GM21529 (cell line): ENCODE measurements at regions not wholly inside any gene's neighbourhood (a gene's known extent, or its start where the extent isn't known, plus 50 kb on each side); places are given as distances from the start of the nearest gene placed in this dataset.
"Not testable (repeated sequence)": the region's sequence is repeated elsewhere in the genome, so short reads cannot be mapped to it uniquely, and the experiment has no call there.

Experiments
- ATAC-seq: cut with Tn5 transposase; IDR thresholded peaks from one replicate; pipeline ENCODE4 v1.9.1; 2021; ENCODE audit not compliant: unreplicated experiment

GRCh38 chr2:211205836-211206235, 649.4 kb downstream of the CPS1 start:
- ATAC-seq = no peak

- ATAC-seq = no peak
These were observed 659.8 kb downstream of the CPS1 start for GRCh38 chr2:211216221-211216620.

GRCh38 chr2:211219548-211219947, 663.1 kb downstream of the CPS1 start:
- ATAC-seq = not testable (repeated sequence)

- no peak for ATAC-seq
These were observed 669.4 kb downstream of the CPS1 start for GRCh38 chr2:211225784-211226183.

GRCh38 chr2:211228559-211228958, 672.2 kb downstream of the CPS1 start:
- no peak for ATAC-seq

- no peak for ATAC-seq
These were observed 681.3 kb downstream of the CPS1 start for GRCh38 chr2:211237586-211238275.

GRCh38 chr2:211241891-211242290, 685.5 kb downstream of the CPS1 start:
- ATAC-seq = no peak

GRCh38 chr2:211247751-211248150, 691.4 kb downstream of the CPS1 start:
- ATAC-seq = no peak

GRCh38 chr2:211248841-211249240, 692.4 kb downstream of the CPS1 start:
- ATAC-seq = no peak

- ATAC-seq = no peak
These were observed 694.6 kb downstream of the CPS1 start for GRCh38 chr2:211251016-211251415.

- ATAC-seq = no peak
These were observed 702.4 kb downstream of the CPS1 start for GRCh38 chr2:211258646-211259335.

GRCh38 chr2:211259831-211260476, 703.6 kb downstream of the CPS1 start:
- ATAC-seq = no peak

- ATAC-seq = no peak
These were observed 713.9 kb downstream of the CPS1 start for GRCh38 chr2:211270257-211270656.

GRCh38 chr2:211281430-211282073, 725.2 kb downstream of the CPS1 start:
- no peak for ATAC-seq

- no peak for ATAC-seq
These were observed 746.3 kb downstream of the CPS1 start for GRCh38 chr2:211302676-211303075.

GRCh38 chr2:211306929-211307328, 750.5 kb downstream of the CPS1 start:
- no peak for ATAC-seq
